Uterus (tissue), 2 donors: ENCODE measurements at regions not wholly inside any gene's neighbourhood (a gene's known extent, or its start where the extent isn't known, plus 50 kb on each side); places are given as distances from the start of the nearest gene placed in this dataset.

Experiments used
- POLR2A ChIP-seq, 2 donors: fragments of 450-650 bp; IDR thresholded peaks; one replicate each; pipeline ENCODE4 v1.6.1; 2016; ENCODE audit warnings: antibody characterized with exemption in 2 of 2, mild to moderate bottlenecking in 1 of 2, moderate library complexity in 1 of 2
- TF ChIP-seq, protein P1 (sequence below), 4 experiments: fragments of 200-600 bp in 2 of 4; fragments of 450-650 bp in 2 of 4; sonication (generic) in 2 of 4; IDR thresholded peaks; one replicate each; pipeline ENCODE4 v1.5.1; 2016 to 2019; ENCODE audit warnings: antibody characterized with exemption in 4 of 4, mild to moderate bottlenecking in 2 of 4, moderate library complexity in 1 of 4

GRCh38 chr12:124636138-124636978 lies 68.9 kb upstream of the NCOR2 start:
- TF ChIP-seq, protein P1, sequence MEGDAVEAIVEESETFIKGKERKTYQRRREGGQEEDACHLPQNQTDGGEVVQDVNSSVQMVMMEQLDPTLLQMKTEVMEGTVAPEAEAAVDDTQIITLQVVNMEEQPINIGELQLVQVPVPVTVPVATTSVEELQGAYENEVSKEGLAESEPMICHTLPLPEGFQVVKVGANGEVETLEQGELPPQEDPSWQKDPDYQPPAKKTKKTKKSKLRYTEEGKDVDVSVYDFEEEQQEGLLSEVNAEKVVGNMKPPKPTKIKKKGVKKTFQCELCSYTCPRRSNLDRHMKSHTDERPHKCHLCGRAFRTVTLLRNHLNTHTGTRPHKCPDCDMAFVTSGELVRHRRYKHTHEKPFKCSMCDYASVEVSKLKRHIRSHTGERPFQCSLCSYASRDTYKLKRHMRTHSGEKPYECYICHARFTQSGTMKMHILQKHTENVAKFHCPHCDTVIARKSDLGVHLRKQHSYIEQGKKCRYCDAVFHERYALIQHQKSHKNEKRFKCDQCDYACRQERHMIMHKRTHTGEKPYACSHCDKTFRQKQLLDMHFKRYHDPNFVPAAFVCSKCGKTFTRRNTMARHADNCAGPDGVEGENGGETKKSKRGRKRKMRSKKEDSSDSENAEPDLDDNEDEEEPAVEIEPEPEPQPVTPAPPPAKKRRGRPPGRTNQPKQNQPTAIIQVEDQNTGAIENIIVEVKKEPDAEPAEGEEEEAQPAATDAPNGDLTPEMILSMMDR (IDR thresholded peaks at IDR 0.05): no peak
- no peak for TF ChIP-seq POLR2A (IDR thresholded peaks at IDR 0.05)
